ENCODE measurements at regions not wholly inside any gene's neighbourhood (a gene's known extent, or its start where the extent isn't known, plus 50 kb on each side); places are given as distances from the start of the nearest gene placed in this dataset.
"Not testable (repeated sequence)": the region's sequence is repeated elsewhere in the genome, so short reads cannot be mapped to it uniquely, and the experiment has no call there.

GRCh38 chr3:55147406-55147805, 219.5 kb upstream of the LRTM1 start:
- DNase-seq: no peak

- DNase-seq: no peak
Observed at GRCh38 chr3:55146216-55146615, 218.4 kb upstream of the LRTM1 start.

- DNase-seq: no peak
Observed at GRCh38 chr3:55144015-55144673, 216.3 kb upstream of the LRTM1 start.

GRCh38 chr3:55143336-55143735, 215.5 kb upstream of the LRTM1 start:
- no peak for DNase-seq

GRCh38 chr3:55136291-55136690, 208.4 kb upstream of the LRTM1 start:
- DNase-seq: not testable (repeated sequence)

- DNase-seq: no peak
Observed at GRCh38 chr3:55128225-55128823, 200.5 kb upstream of the LRTM1 start.

- no peak for DNase-seq
Observed at GRCh38 chr3:55127565-55127964, 199.7 kb upstream of the LRTM1 start.

GRCh38 chr3:55124371-55124770, 196.5 kb upstream of the LRTM1 start:
- DNase-seq: no peak
